Stimulated activated CD8-positive, alpha-beta memory T cell treated with anti-CD3 and anti-CD28 coated beads, Interleukin-2, amount 100 ng/mL, for 48 hours (primary cell): ENCODE measurements at regions not wholly inside any gene's neighbourhood (a gene's known extent, or its start where the extent isn't known, plus 50 kb on each side); places are given as distances from the start of the nearest gene placed in this dataset.
"Not testable (repeated sequence)": the region's sequence is repeated elsewhere in the genome, so short reads cannot be mapped to it uniquely, and the experiment has no call there.

Source experiments
- DNase-seq, 2 donors: peaks; one replicate each; pipeline ENCODE4 v3.0.0-alpha.2; 2020; ENCODE audit warnings: low read depth in 2 of 2

GRCh38 chr13:73341748-73342147, 282.9 kb downstream of the KLF5 start:
- DNase-seq, result no peak

GRCh38 chr13:73340069-73340468, 281.3 kb downstream of the KLF5 start:
- DNase-seq, result no peak

GRCh38 chr13:73339086-73339485, 280.3 kb downstream of the KLF5 start:
- DNase-seq, result no peak

- DNase-seq, result no peak
Measured at GRCh38 chr13:73338389-73338788, 279.6 kb downstream of the KLF5 start.

GRCh38 chr13:73337532-73337931, 278.7 kb downstream of the KLF5 start:
- no peak for DNase-seq

- DNase-seq, result no peak
Measured at GRCh38 chr13:73336773-73337172, 278.0 kb downstream of the KLF5 start.

GRCh38 chr13:73335944-73336343, 277.1 kb downstream of the KLF5 start:
- DNase-seq, result no peak

GRCh38 chr13:73335210-73335609, 276.4 kb downstream of the KLF5 start:
- no peak for DNase-seq

- no peak for DNase-seq
Measured at GRCh38 chr13:73334445-73334844, 275.6 kb downstream of the KLF5 start.

- DNase-seq, result no peak
Measured at GRCh38 chr13:73331556-73331955, 272.8 kb downstream of the KLF5 start.

- no peak for DNase-seq
Measured at GRCh38 chr13:73329355-73329754, 270.6 kb downstream of the KLF5 start.

- no peak for DNase-seq
Measured at GRCh38 chr13:73327579-73327978, 268.8 kb downstream of the KLF5 start.

GRCh38 chr13:73325723-73326558, 267.1 kb downstream of the KLF5 start:
- DNase-seq, result no peak

GRCh38 chr13:73324842-73325722, 266.3 kb downstream of the KLF5 start:
- no peak for DNase-seq

GRCh38 chr13:73323615-73324014, 264.8 kb downstream of the KLF5 start:
- no peak for DNase-seq

GRCh38 chr13:73321043-73321442, 262.2 kb downstream of the KLF5 start:
- DNase-seq, result no peak

- no peak for DNase-seq
Measured at GRCh38 chr13:73317140-73317539, 258.3 kb downstream of the KLF5 start.

- DNase-seq, result no peak
Measured at GRCh38 chr13:73310366-73310765, 251.6 kb downstream of the KLF5 start.

- DNase-seq, result no peak
Measured at GRCh38 chr13:73307481-73307880, 248.7 kb downstream of the KLF5 start.

GRCh38 chr13:73306688-73307087, 247.9 kb downstream of the KLF5 start:
- no peak for DNase-seq

GRCh38 chr13:73304442-73304841, 245.6 kb downstream of the KLF5 start:
- no peak for DNase-seq

GRCh38 chr13:73303851-73304250, 245.0 kb downstream of the KLF5 start:
- peak in 1 of 2 donors; percentile 6 for DNase-seq

- not testable (repeated sequence) for DNase-seq
Measured at GRCh38 chr13:73301622-73302021, 242.8 kb downstream of the KLF5 start.
